ENCODE measurements at regions not wholly inside any gene's neighbourhood (a gene's known extent, or its start where the extent isn't known, plus 50 kb on each side); places are given as distances from the start of the nearest gene placed in this dataset.

GRCh38 chrX:41003506-41004270, 81.6 kb upstream of the USP9X start:
- Mint-ChIP-seq H3K27ac (no peak overlapping the region), H3K9me3 (no peaks in the 10 kb centered on the region), H3K4me1 (ENCODE audit: low read depth) (peaks cover 5% of the 10 kb centered on the region), H3K36me3 (ENCODE audit: low read depth) (no peaks in the 10 kb centered on the region), H3K27me3 (no peaks in the 10 kb centered on the region), H3K4me3 (no peak overlapping the region)
- intact Hi-C loops (cut with DNase I, micrococcal nuclease) = loop anchor here in 1 of 2 experiments (10.0 kb wide), 1 partner anchor 69 kb away; no protein-coding TSS in a partner anchor
- no peak for TF ChIP-seq CTCF (IDR thresholded peaks at IDR 0.05)
- Histone ChIP-seq H3K9me3 (ENCODE audit: control insufficient read depth in 1 of 2, insufficient read depth in 1 of 2, low read length in 2 of 2) (no peaks in the 10 kb centered on the region), H3K27me3 (ENCODE audit: control insufficient read depth in 1 of 2, insufficient read depth in 2 of 2, low read length in 2 of 2) (no peaks in the 10 kb centered on the region), H3K27ac (ENCODE audit: low read depth in 1 of 2, low read length in 2 of 2) (no peak overlapping the region), H3K36me3 (ENCODE audit: insufficient read depth, low read length) (no peaks in the 10 kb centered on the region), H3K4me3 (ENCODE audit: low read length) (no peak overlapping the region), H3K4me1 (ENCODE audit: insufficient read depth, low read length) (no peaks in the 10 kb centered on the region)
- ATAC-seq (ENCODE audit: poor library complexity) (no peak), DNase-seq (no peak)
- CTCF ChIA-PET = interaction anchor here (0.6 kb wide), 1 partner anchor 11 kb away, joined by 5 read pairs; no protein-coding TSS in a partner anchor
- POLR2A ChIA-PET = no interaction called here

GRCh38 chrX:41005445-41005992, 79.7 kb upstream of the USP9X start:
- intact Hi-C loops (cut with DNase I, micrococcal nuclease) = loop anchor here in 1 of 2 experiments (10.0 kb wide), 1 partner anchor 71 kb away; no protein-coding TSS in a partner anchor
- no peaks in the 10 kb centered on the region for H3K27me3 Mint-ChIP-seq
- no peaks in the 10 kb centered on the region for H3K9me3 Mint-ChIP-seq
- POLR2A ChIA-PET = no interaction called here
- no peak overlapping the region for H3K27ac Mint-ChIP-seq
- H3K36me3 Mint-ChIP-seq (ENCODE audit: low read depth) = no peaks in the 10 kb centered on the region
- H3K4me1 Mint-ChIP-seq (ENCODE audit: low read depth) = peaks cover 13% of the 10 kb centered on the region
- CTCF ChIA-PET = no interaction called here
- no peaks in the 10 kb centered on the region for H3K9me3 ChIP-seq (ENCODE audit: control insufficient read depth in 1 of 2, insufficient read depth in 1 of 2, low read length in 2 of 2)
- no peaks in the 10 kb centered on the region for H3K27me3 ChIP-seq (ENCODE audit: control insufficient read depth in 1 of 2, insufficient read depth in 2 of 2, low read length in 2 of 2)
- no peak for ATAC-seq (ENCODE audit: poor library complexity)
- H3K4me1 ChIP-seq (ENCODE audit: insufficient read depth, low read length) = peaks cover 10% of the 10 kb centered on the region
- no peak overlapping the region for H3K27ac ChIP-seq (ENCODE audit: low read depth in 1 of 2, low read length in 2 of 2)
- no peak overlapping the region for H3K4me3 Mint-ChIP-seq
- H3K4me3 ChIP-seq (ENCODE audit: low read length) = no peak overlapping the region
- H3K36me3 ChIP-seq (ENCODE audit: insufficient read depth, low read length) = no peaks in the 10 kb centered on the region
- no peak for TF ChIP-seq CTCF (IDR thresholded peaks at IDR 0.05)
- no peak for DNase-seq

- Histone ChIP-seq H3K27ac (ENCODE audit: low read depth in 1 of 2, low read length in 2 of 2) (peak overlapping the region; percentile 21 to 73), H3K9me3 (ENCODE audit: control insufficient read depth in 1 of 2, insufficient read depth in 1 of 2, low read length in 2 of 2) (no peaks in the 10 kb centered on the region), H3K27me3 (ENCODE audit: control insufficient read depth in 1 of 2, insufficient read depth in 2 of 2, low read length in 2 of 2) (no peaks in the 10 kb centered on the region), H3K4me3 (ENCODE audit: low read length) (peak overlapping the region; percentile 49), H3K4me1 (ENCODE audit: insufficient read depth, low read length) (peaks cover 12% of the 10 kb centered on the region), H3K36me3 (ENCODE audit: insufficient read depth, low read length) (no peaks in the 10 kb centered on the region)
- Mint-ChIP-seq H3K4me1 (ENCODE audit: low read depth) (peaks cover 24% of the 10 kb centered on the region), H3K9me3 (no peaks in the 10 kb centered on the region), H3K27me3 (no peaks in the 10 kb centered on the region), H3K27ac (peak overlapping the region; percentile 89), H3K36me3 (ENCODE audit: low read depth) (no peaks in the 10 kb centered on the region), H3K4me3 (peak overlapping the region; percentile 84)
- no peak for TF ChIP-seq CTCF (IDR thresholded peaks at IDR 0.05)
- intact Hi-C loops (cut with DNase I, micrococcal nuclease) = loop anchor here (1.0 to 10.0 kb wide), 4 partner anchors 75 to 107 kb away; partner anchors contain the start of gene USP9X (in 1 of the 2)
- ATAC-seq (ENCODE audit: poor library complexity) (peak; percentile 87), DNase-seq (peak; percentile 6 to 79 (median 34))
- CTCF ChIA-PET = interaction anchor here (0.9 to 1.2 kb wide), 2 partner anchors 13 to 105 kb away, joined by 3 to 5 read pairs; no protein-coding TSS in a partner anchor
- POLR2A ChIA-PET = interaction anchor here (0.8 to 2.6 kb wide), 4 partner anchors 73 to 324 kb away, joined by 3 to 33 read pairs (median 5); partner anchors contain the start of genes DDX3X and USP9X
Observed at GRCh38 chrX:41009850-41010846, 75.1 kb upstream of the USP9X start.
